ENCODE measurements at regions not wholly inside any gene's neighbourhood (a gene's known extent, or its start where the extent isn't known, plus 50 kb on each side); places are given as distances from the start of the nearest gene placed in this dataset.
A peak's percentile ranks its signal among the peaks of the same experiment; 100 is the strongest.

DNA sequence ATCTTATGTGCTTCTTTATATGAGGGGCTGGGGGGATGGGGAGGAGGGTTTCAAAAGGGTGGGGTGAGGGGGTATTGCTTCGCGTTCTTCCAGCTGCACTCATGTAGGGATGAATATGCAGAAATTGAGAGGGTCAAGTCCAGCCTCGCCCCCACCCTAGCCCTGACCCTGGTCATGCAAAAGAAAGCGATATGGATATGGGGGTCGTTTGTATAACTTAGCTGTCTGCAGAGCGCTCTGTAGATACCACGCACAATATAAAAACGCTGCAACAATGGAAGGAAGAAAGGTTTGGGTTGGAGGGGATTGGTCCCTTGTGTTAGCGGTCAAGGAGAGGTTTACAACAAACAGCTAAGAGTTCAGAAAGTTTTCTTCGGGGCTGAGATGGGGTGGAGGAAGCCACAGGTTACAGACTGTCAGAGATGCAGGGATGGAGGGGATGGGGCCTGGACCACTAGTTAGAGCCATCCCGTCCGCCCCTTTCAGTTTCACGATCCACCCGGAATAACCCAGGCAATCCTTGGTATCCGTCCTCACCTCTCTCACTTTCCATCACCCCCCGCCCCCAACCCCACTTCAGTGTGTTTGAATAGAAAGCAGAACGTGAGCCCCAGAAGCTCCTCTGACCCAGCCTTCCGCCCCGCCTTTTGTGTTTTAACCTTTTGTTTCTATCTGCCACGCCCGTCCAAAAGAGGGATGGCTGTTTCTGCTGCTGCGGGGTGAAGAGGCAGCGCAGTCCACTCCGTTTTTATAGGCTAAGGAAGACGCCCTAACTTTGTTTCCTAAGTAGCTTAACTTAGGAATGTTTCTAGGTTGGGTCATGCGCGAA is 73.5 kb downstream of the SOX4 start:
- Histone ChIP-seq H3K36me3 (ENCODE audit: control insufficient read depth, insufficient read depth, low read length) (no peaks in the 10 kb centered on the region), H3K79me2 (no peaks in the 10 kb centered on the region), H3K9ac (no peak overlapping the region), H3K4me3 (ENCODE audit: low read depth, low read length) (peak overlapping the region; percentile 3), H3K27me3 (ENCODE audit: control insufficient read depth, insufficient read depth, low read length) (no peaks in the 10 kb centered on the region), H2AFZ (no peak overlapping the region), H3K4me2 (ENCODE audit: low read length) (peak overlapping the region; percentile 64), H3K4me1 (no peaks in the 10 kb centered on the region), H3K27ac (no peak overlapping the region), H3K9me3 (ENCODE audit: control insufficient read depth, low read length) (no peaks in the 10 kb centered on the region)
- TF ChIP-seq, protein P1, sequence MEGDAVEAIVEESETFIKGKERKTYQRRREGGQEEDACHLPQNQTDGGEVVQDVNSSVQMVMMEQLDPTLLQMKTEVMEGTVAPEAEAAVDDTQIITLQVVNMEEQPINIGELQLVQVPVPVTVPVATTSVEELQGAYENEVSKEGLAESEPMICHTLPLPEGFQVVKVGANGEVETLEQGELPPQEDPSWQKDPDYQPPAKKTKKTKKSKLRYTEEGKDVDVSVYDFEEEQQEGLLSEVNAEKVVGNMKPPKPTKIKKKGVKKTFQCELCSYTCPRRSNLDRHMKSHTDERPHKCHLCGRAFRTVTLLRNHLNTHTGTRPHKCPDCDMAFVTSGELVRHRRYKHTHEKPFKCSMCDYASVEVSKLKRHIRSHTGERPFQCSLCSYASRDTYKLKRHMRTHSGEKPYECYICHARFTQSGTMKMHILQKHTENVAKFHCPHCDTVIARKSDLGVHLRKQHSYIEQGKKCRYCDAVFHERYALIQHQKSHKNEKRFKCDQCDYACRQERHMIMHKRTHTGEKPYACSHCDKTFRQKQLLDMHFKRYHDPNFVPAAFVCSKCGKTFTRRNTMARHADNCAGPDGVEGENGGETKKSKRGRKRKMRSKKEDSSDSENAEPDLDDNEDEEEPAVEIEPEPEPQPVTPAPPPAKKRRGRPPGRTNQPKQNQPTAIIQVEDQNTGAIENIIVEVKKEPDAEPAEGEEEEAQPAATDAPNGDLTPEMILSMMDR (IDR thresholded peaks at IDR 0.05), result no peak

DNA sequence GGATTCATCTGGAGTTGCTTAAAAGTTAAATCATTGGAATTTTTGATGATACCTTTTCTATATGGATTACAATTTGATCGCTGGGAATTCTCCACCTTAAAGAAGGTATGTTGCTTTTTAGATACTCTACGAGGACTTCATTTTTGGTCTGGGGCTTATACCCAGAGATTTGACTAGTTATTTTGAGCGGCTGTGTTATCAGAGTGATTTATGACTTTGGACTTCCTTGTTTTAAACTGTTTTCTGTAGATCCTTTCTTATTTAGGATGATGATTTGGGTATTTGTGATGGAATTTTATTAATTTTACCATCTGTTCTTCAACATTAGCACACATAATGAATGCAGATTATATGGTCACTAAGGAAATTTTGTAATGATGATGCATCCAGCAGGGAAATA is 75.2 kb downstream of the SOX4 start:
- no peaks in the 10 kb centered on the region for H3K36me3 ChIP-seq (ENCODE audit: control insufficient read depth, insufficient read depth, low read length)
- H2AFZ ChIP-seq, result no peak overlapping the region
- no peaks in the 10 kb centered on the region for H3K4me1 ChIP-seq
- H3K4me3 ChIP-seq (ENCODE audit: low read depth, low read length), result no peak overlapping the region
- no peaks in the 10 kb centered on the region for H3K79me2 ChIP-seq
- H3K4me2 ChIP-seq (ENCODE audit: low read length), result no peak overlapping the region
- no peak overlapping the region for H3K27ac ChIP-seq
- H3K9ac ChIP-seq, result no peak overlapping the region
- TF ChIP-seq, protein P1 (IDR thresholded peaks at IDR 0.05), result no peak
- H3K9me3 ChIP-seq (ENCODE audit: control insufficient read depth, low read length), result no peaks in the 10 kb centered on the region
- H3K27me3 ChIP-seq (ENCODE audit: control insufficient read depth, insufficient read depth, low read length), result no peaks in the 10 kb centered on the region

DNA sequence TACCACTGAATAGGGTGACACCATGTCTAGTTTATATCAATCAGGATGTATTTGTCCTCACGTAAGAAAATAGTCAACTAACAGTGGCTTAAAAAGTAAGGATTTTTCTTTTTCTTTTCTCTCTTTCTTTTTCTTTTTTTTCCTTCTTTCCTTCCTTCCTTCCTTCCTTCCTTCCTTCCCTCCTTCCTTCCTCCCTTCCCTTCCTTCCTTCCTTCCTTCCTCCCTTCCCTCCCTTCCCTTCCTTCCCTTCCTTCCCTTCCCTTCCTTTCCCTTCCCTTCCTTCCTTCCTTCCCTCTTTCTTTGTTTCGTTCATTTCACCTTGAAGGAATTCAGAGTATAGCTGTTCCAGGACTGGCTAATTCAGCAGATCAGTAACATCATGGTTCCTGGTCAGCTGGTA is 83.2 kb downstream of the SOX4 start:
- H3K27me3 ChIP-seq (ENCODE audit: control insufficient read depth, insufficient read depth, low read length), result no peaks in the 10 kb centered on the region
- H3K4me1 ChIP-seq, result no peaks in the 10 kb centered on the region

DNA sequence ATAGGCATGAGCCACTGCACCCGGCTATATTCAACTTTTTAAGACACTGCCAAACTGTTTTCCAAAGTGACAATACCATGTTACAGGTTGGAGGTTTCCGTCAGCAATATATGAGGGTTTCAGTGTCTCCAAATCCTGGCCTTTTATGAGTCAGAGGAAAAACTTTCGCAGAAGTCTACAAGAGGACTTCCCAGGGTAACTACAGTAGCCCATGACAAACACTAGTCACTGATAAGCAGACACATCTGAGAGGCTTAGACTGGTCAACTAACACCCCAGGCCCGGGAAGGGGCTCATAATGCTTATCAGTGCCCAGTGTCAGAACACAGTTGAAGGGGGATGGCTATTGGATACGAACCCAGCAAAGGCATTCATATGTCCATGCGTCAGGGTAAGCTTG is 85.4 kb downstream of the SOX4 start:
- Histone ChIP-seq H3K4me2 (ENCODE audit: low read length) (no peak overlapping the region), H3K27me3 (ENCODE audit: control insufficient read depth, insufficient read depth, low read length) (no peaks in the 10 kb centered on the region), H3K4me1 (no peaks in the 10 kb centered on the region), H3K4me3 (ENCODE audit: low read depth, low read length) (no peak overlapping the region), H3K27ac (no peak overlapping the region), H3K9ac (no peak overlapping the region), H2AFZ (no peak overlapping the region), H3K36me3 (ENCODE audit: control insufficient read depth, insufficient read depth, low read length) (no peaks in the 10 kb centered on the region), H3K79me2 (no peaks in the 10 kb centered on the region), H3K9me3 (ENCODE audit: control insufficient read depth, low read length) (no peaks in the 10 kb centered on the region)
- TF ChIP-seq, protein P1 (IDR thresholded peaks at IDR 0.05), result no peak

More for the DNA sequence above, 83.2 kb downstream of the SOX4 start:
- Histone ChIP-seq H3K4me3 (ENCODE audit: low read depth, low read length) (no peak overlapping the region), H3K79me2 (no peaks in the 10 kb centered on the region), H3K27ac (no peak overlapping the region), H2AFZ (no peak overlapping the region), H3K36me3 (ENCODE audit: control insufficient read depth, insufficient read depth, low read length) (no peaks in the 10 kb centered on the region), H3K9ac (no peak overlapping the region), H3K9me3 (ENCODE audit: control insufficient read depth, low read length) (no peaks in the 10 kb centered on the region), H3K4me2 (ENCODE audit: low read length) (no peak overlapping the region)
- TF ChIP-seq, protein P1 (IDR thresholded peaks at IDR 0.05), result no peak

DNA sequence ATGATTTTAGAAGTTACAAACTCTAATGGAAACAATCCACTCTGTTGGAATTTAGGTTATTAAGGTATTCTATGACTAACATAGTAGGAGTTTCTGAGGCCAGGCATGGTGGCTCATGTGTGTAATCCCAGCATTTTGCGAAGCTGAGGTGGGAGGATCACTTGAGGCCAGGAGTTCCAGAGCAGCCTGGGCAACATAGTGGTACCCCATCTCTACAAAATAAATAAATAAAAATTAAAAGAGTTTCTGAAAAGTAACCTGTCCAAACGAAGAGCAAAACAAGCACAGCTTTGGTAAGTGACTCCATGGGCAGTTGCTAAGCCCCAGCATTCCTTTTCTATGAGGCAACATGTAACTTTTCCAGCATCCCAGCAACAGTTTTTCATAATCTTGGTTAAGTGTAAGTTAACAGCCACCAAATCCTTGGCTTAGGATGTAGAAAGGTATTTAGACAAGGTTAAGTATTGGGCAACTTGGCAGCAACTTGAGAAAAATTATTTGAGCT is 86.3 kb downstream of the SOX4 start:
- H3K36me3 ChIP-seq (ENCODE audit: control insufficient read depth, insufficient read depth, low read length), result no peaks in the 10 kb centered on the region
- H2AFZ ChIP-seq, result no peak overlapping the region
- H3K27me3 ChIP-seq (ENCODE audit: control insufficient read depth, insufficient read depth, low read length), result no peaks in the 10 kb centered on the region
- H3K4me3 ChIP-seq (ENCODE audit: low read depth, low read length), result no peak overlapping the region
- no peak overlapping the region for H3K27ac ChIP-seq
- no peaks in the 10 kb centered on the region for H3K9me3 ChIP-seq (ENCODE audit: control insufficient read depth, low read length)
- no peaks in the 10 kb centered on the region for H3K79me2 ChIP-seq
- no peak overlapping the region for H3K4me2 ChIP-seq (ENCODE audit: low read length)
- no peaks in the 10 kb centered on the region for H3K4me1 ChIP-seq
- TF ChIP-seq, protein P1 (IDR thresholded peaks at IDR 0.05), result no peak
- H3K9ac ChIP-seq, result no peak overlapping the region
